Activated CD8-positive, alpha-beta memory T cell treated with anti-CD3 and anti-CD28 coated beads, Interleukin-2, amount 50 U/mL, for 48 hours (primary cell): ENCODE measurements at regions not wholly inside any gene's neighbourhood (a gene's known extent, or its start where the extent isn't known, plus 50 kb on each side); places are given as distances from the start of the nearest gene placed in this dataset.
A peak's percentile ranks its signal among the peaks of the same experiment; 100 is the strongest.

ENCODE experiments used
- DNase-seq: peaks from one replicate; pipeline ENCODE4 v3.0.0-alpha.2; 2020

- no peak for DNase-seq
Observed at GRCh38 chr6:113599444-113599843, 257.7 kb upstream of the MARCKS start.

- no peak for DNase-seq
Observed at GRCh38 chr6:113600551-113601339, 256.4 kb upstream of the MARCKS start.

- DNase-seq: no peak
Observed at GRCh38 chr6:113607821-113608545, 249.2 kb upstream of the MARCKS start.

- no peak for DNase-seq
Observed at GRCh38 chr6:113610377-113610988, 246.7 kb upstream of the MARCKS start.

GRCh38 chr6:113616701-113617274, 240.4 kb upstream of the MARCKS start:
- DNase-seq: no peak

- DNase-seq: no peak
Observed at GRCh38 chr6:113619077-113619476, 238.1 kb upstream of the MARCKS start.

- no peak for DNase-seq
Observed at GRCh38 chr6:113620386-113620785, 236.8 kb upstream of the MARCKS start.

- DNase-seq: no peak
Observed at GRCh38 chr6:113622254-113622653, 234.9 kb upstream of the MARCKS start.

- DNase-seq: no peak
Observed at GRCh38 chr6:113623129-113623528, 234.0 kb upstream of the MARCKS start.

GRCh38 chr6:113625850-113626249, 231.3 kb upstream of the MARCKS start:
- DNase-seq: no peak

GRCh38 chr6:113626475-113626874, 230.7 kb upstream of the MARCKS start:
- DNase-seq: no peak

- DNase-seq: no peak
Observed at GRCh38 chr6:113627480-113627879, 229.7 kb upstream of the MARCKS start.

GRCh38 chr6:113629256-113629655, 227.9 kb upstream of the MARCKS start:
- no peak for DNase-seq

GRCh38 chr6:113629975-113630737, 227.0 kb upstream of the MARCKS start:
- DNase-seq: no peak

- peak; percentile 49 for DNase-seq
Observed at GRCh38 chr6:113630738-113631535, 226.2 kb upstream of the MARCKS start.

- no peak for DNase-seq
Observed at GRCh38 chr6:113631666-113632065, 225.5 kb upstream of the MARCKS start.

GRCh38 chr6:113632220-113632864, 224.8 kb upstream of the MARCKS start:
- peak; percentile 60 for DNase-seq

GRCh38 chr6:113633638-113634037, 223.5 kb upstream of the MARCKS start:
- DNase-seq: no peak

GRCh38 chr6:113634352-113635163, 222.6 kb upstream of the MARCKS start:
- DNase-seq: no peak

GRCh38 chr6:113635222-113635986, 221.7 kb upstream of the MARCKS start:
- no peak for DNase-seq
